H1 (cell line): ENCODE measurements at regions not wholly inside any gene's neighbourhood (a gene's known extent, or its start where the extent isn't known, plus 50 kb on each side); places are given as distances from the start of the nearest gene placed in this dataset.

Experiments used
- CTCF ChIA-PET: fragments of 300-600 bp; sonication (Branson Sonifier 250); formaldehyde crosslinking; loops from one replicate; lab custom pipeline; 2021; ENCODE audit not compliant: partially characterized antibody; lab: Charles Lee
- POLR2A ChIA-PET: fragments of 300-600 bp; sonication (Branson Sonifier 250); formaldehyde crosslinking; loops from one replicate; lab custom pipeline; 2021; ENCODE audit warnings: inconsistent platforms; ENCODE audit not compliant: partially characterized antibody; lab: Charles Lee
- DNase-seq, 2 experiments: peaks; one replicate each; pipeline versions ENCODE4 v3.0.0 to v3.0.0-alpha.2; 2010 to 2022; ENCODE audit warnings: low spot score in 2 of 2, low read depth in 1 of 2, mixed read lengths in 1 of 2
- FAIRE-seq: peaks from 2 replicates; lab custom pipeline; 2011; peaks lifted over from hg19 to GRCh38; lab: Jason Lieb, UNC
- H2AFZ ChIP-seq: 2 replicates; pipeline ENCODE4 v1.8.1; 2012; ENCODE audit warnings: low read length, inconsistent platforms
- H2AK5ac ChIP-seq: 2 replicates; pipeline ENCODE4 v1.6.1; 2013; ENCODE audit warnings: low read depth, low read length
- H2BK120ac ChIP-seq: replicated peaks from 2 replicates; pipeline ENCODE3; 2013; ENCODE audit warnings: low read depth, low read length, inconsistent platforms
- H2BK12ac ChIP-seq: 2 replicates; pipeline ENCODE4 v1.6.1; 2013; ENCODE audit warnings: low read depth, low read length
- H2BK15ac ChIP-seq: 2 replicates; pipeline ENCODE4 v1.6.1; 2013; ENCODE audit warnings: low read length
- H2BK20ac ChIP-seq: 2 replicates; pipeline ENCODE4 v1.6.1; 2013; ENCODE audit warnings: low read length
- H2BK5ac ChIP-seq: 2 replicates; pipeline ENCODE4 v1.6.1; 2013; ENCODE audit warnings: low read depth, low read length
- H3K14ac ChIP-seq: 2 replicates; pipeline ENCODE4 v1.6.1; 2013; ENCODE audit warnings: inconsistent platforms; ENCODE audit not compliant: insufficient read length
- H3K18ac ChIP-seq: 2 replicates; pipeline ENCODE4 v1.6.1; 2013; ENCODE audit warnings: low read length; ENCODE audit errors: extremely low read depth
- H3K23ac ChIP-seq: 2 replicates; pipeline ENCODE4 v1.6.1; 2013; ENCODE audit warnings: inconsistent platforms; ENCODE audit not compliant: insufficient read length
- H3K23me2 ChIP-seq: 2 replicates; pipeline ENCODE4 v1.6.1; 2013; ENCODE audit warnings: low read depth, low read length
- H3K27ac ChIP-seq: 2 replicates; pipeline ENCODE4 v1.6.1; 2011; ENCODE audit warnings: low read depth, low read length, inconsistent platforms
- H3K27me3 ChIP-seq, 4 experiments: replicated peaks in 1 of 4; 1 replicate in 1 of 4; 2 replicates in 3 of 4; pipeline versions ENCODE4 v1.6.1 to v1.8.1; 2011 to 2013; ENCODE audit warnings: low read length in 3 of 4, mild to moderate bottlenecking in 3 of 4, inconsistent platforms in 2 of 4, mixed read lengths in 2 of 4, moderate library complexity in 1 of 4; ENCODE audit not compliant: control insufficient read depth in 3 of 4, insufficient read depth in 3 of 4; ENCODE audit errors: extremely low read depth in 1 of 4
- H3K36me3 ChIP-seq, 4 experiments: 2 replicates each; pipeline versions ENCODE4 v1.6.1 to v1.8.1; 2011 to 2013; ENCODE audit warnings: mild to moderate bottlenecking in 4 of 4, low read length in 3 of 4, moderate library complexity in 2 of 4, control low read depth in 1 of 4, inconsistent platforms in 1 of 4; ENCODE audit not compliant: insufficient read depth in 4 of 4, control insufficient read depth in 2 of 4
- H3K4ac ChIP-seq: replicated peaks from 2 replicates; pipeline ENCODE3; 2013; ENCODE audit warnings: low read length, low read depth, mixed read lengths, inconsistent platforms; ENCODE audit not compliant: insufficient read length
- H3K4me1 ChIP-seq, 4 experiments: replicated peaks in 1 of 4; 1 replicate in 1 of 4; 2 replicates in 3 of 4; pipeline versions ENCODE4 v1.6.1 to v1.8.1; 2011 to 2013; ENCODE audit warnings: low read length in 3 of 4, inconsistent platforms in 2 of 4, mixed read lengths in 1 of 4; ENCODE audit not compliant: insufficient read depth in 4 of 4, control insufficient read depth in 3 of 4
- H3K4me2 ChIP-seq, 2 experiments: 2 replicates each; pipeline versions ENCODE4 v1.6.1 to v1.8.1; 2011 to 2013; ENCODE audit warnings: low read depth in 2 of 2, low read length in 2 of 2, control low read depth in 1 of 2, inconsistent platforms in 1 of 2, mild to moderate bottlenecking in 1 of 2; ENCODE audit not compliant: insufficient read depth in 1 of 2
- H3K4me3 ChIP-seq, 4 experiments: fragments of 200-600, 300-600 bp in 1 of 4; sonication (generic), shearing (Covaris generic), sonication (Bioruptor Twin) in 1 of 4; 2 replicates each; pipeline versions ENCODE4 v1.5.1 to v1.8.1; 2011 to 2016; ENCODE audit warnings: low read length in 4 of 4, low read depth in 3 of 4, control low read depth in 2 of 4, inconsistent platforms in 2 of 4, mild to moderate bottlenecking in 2 of 4, mixed read lengths in 1 of 4, moderate library complexity in 1 of 4; ENCODE audit not compliant: insufficient read depth in 2 of 4; ENCODE audit errors: extremely low read depth in 1 of 4
- H3K56ac ChIP-seq: replicated peaks from 2 replicates; pipeline ENCODE3; 2013; ENCODE audit warnings: low read depth, mild to moderate bottlenecking, mixed read lengths, low read length, inconsistent platforms; ENCODE audit not compliant: insufficient read length
- H3K79me1 ChIP-seq: 2 replicates; pipeline ENCODE4 v1.6.1; 2013; ENCODE audit warnings: low read depth, low read length, control low read depth
- H3K79me2 ChIP-seq, 2 experiments: 2 replicates each; pipeline versions ENCODE4 v1.6.1 to v1.8.1; 2012 to 2013; ENCODE audit warnings: low read length in 2 of 2, mild to moderate bottlenecking in 2 of 2, inconsistent platforms in 1 of 2; ENCODE audit not compliant: insufficient read depth in 2 of 2, control insufficient read depth in 1 of 2
- H3K9ac ChIP-seq, 4 experiments: replicated peaks in 1 of 4; 1 replicate in 1 of 4; 2 replicates in 3 of 4; pipeline versions ENCODE4 v1.6.1 to v1.8.1; 2011 to 2013; ENCODE audit warnings: low read depth in 3 of 4, low read length in 3 of 4, control low read depth in 2 of 4, mild to moderate bottlenecking in 2 of 4, moderate library complexity in 2 of 4, inconsistent platforms in 1 of 4; ENCODE audit errors: extremely low read depth in 1 of 4
- H3K9me3 ChIP-seq, 2 experiments: 2 replicates each; pipeline versions ENCODE4 v1.6.1 to v1.8.1; 2012 to 2013; ENCODE audit warnings: mild to moderate bottlenecking in 2 of 2, moderate library complexity in 2 of 2, control low read depth in 1 of 2, inconsistent platforms in 1 of 2, low read depth in 1 of 2, low read length in 1 of 2, mixed read lengths in 1 of 2; ENCODE audit not compliant: insufficient read depth in 2 of 2
- H4K20me1 ChIP-seq, 2 experiments: replicated peaks in 1 of 2; 2 replicates each; pipeline versions ENCODE3 to v1.8.1; 2011 to 2013; ENCODE audit warnings: inconsistent platforms in 2 of 2, low read length in 2 of 2, mild to moderate bottlenecking in 1 of 2; ENCODE audit not compliant: insufficient read depth in 2 of 2, control insufficient read depth in 1 of 2
- H4K5ac ChIP-seq: 2 replicates; pipeline ENCODE4 v1.6.1; 2013; ENCODE audit warnings: low read length, low read depth, mixed read lengths, inconsistent platforms; ENCODE audit not compliant: insufficient read length
- H4K8ac ChIP-seq: 2 replicates; pipeline ENCODE4 v1.8.0; 2013; ENCODE audit warnings: mild to moderate bottlenecking, moderate library complexity, low read length, inconsistent platforms; ENCODE audit not compliant: insufficient read depth; ENCODE audit errors: extremely low read depth
- H4K91ac ChIP-seq: replicated peaks from 2 replicates; pipeline ENCODE3; 2013; ENCODE audit warnings: low read length, mixed read lengths, inconsistent platforms; ENCODE audit not compliant: insufficient read length
- CBX5 ChIP-seq: fragments of 300-800, 300-1000 bp; sonication (generic); IDR thresholded peaks from 2 replicates; pipeline ENCODE4 v1.7.1; 2016; ENCODE audit warnings: antibody characterized with exemption, low read length, low read depth
- CEBPB ChIP-seq: IDR thresholded peaks from 2 replicates; pipeline ENCODE4 v1.6.1; 2012; ENCODE audit warnings: low read depth, low read length
- CHD2 ChIP-seq: IDR thresholded peaks from 2 replicates; pipeline ENCODE4 v1.6.1; 2012; ENCODE audit warnings: low read length, improper control_type of control experiment
- FOSL1 ChIP-seq: IDR thresholded peaks from 2 replicates; pipeline ENCODE4 v1.6.1; 2011; ENCODE audit warnings: mild to moderate bottlenecking, low read depth, low read length, moderate library complexity; ENCODE audit not compliant: insufficient read depth
- HDAC2 ChIP-seq, 2 experiments: fragments of 300-600 bp in 1 of 2; sonication (generic) in 1 of 2; IDR thresholded peaks; 2 replicates each; pipeline ENCODE4 v1.6.1; 2011 to 2012; ENCODE audit warnings: low read depth in 2 of 2, low read length in 2 of 2, mild to moderate bottlenecking in 2 of 2, moderate library complexity in 2 of 2, borderline replicate concordance in 1 of 2, inconsistent platforms in 1 of 2
- RAD21 ChIP-seq, 2 experiments: IDR thresholded peaks in 1 of 2; conservative IDR thresholded peaks in 1 of 2; 2 replicates each; pipeline ENCODE4 v1.6.1; 2011; ENCODE audit warnings: low read depth in 2 of 2, low read length in 2 of 2, improper control_type of control experiment in 1 of 2, inconsistent platforms in 1 of 2, mild to moderate bottlenecking in 1 of 2, moderate library complexity in 1 of 2
- SIN3A ChIP-seq, 2 experiments: IDR thresholded peaks in 1 of 2; conservative IDR thresholded peaks in 1 of 2; 2 replicates each; pipeline ENCODE4 v1.6.1; 2011 to 2012; ENCODE audit warnings: low read length in 2 of 2, improper control_type of control experiment in 1 of 2, low read depth in 1 of 2, mild to moderate bottlenecking in 1 of 2
- SIX5 ChIP-seq: IDR thresholded peaks from 2 replicates; pipeline ENCODE4 v1.6.1; 2011; ENCODE audit warnings: mild to moderate bottlenecking, low read depth, low read length
- SRF ChIP-seq: IDR thresholded peaks from 2 replicates; pipeline ENCODE4 v1.6.1; 2011; ENCODE audit warnings: mild to moderate bottlenecking, low read depth, low read length, moderate library complexity
- WGBS, 2 experiments: shearing (Covaris generic) in 1 of 2; methylation state at CpG; one replicate each; pipeline versions ENCODE4 v1.1.6 to v1.1.7; 2013 to 2015; ENCODE audit warnings: low lambda C conversion rate in 2 of 2, mixed read lengths in 2 of 2, inconsistent platforms in 1 of 2, low coverage in 1 of 2, missing lambda C conversion rate in 1 of 2; ENCODE audit not compliant: insufficient replicate concordance in 2 of 2, insufficient coverage in 1 of 2, insufficient read length in 1 of 2; ENCODE audit errors: extremely low coverage in 1 of 2, missing lambda C conversion rate in 1 of 2; 5-methylcytosine and 5-hydroxymethylcytosine counted together
- TF ChIP-seq, protein P1 (sequence below): IDR thresholded peaks from 2 replicates; pipeline ENCODE4 v1.6.1; 2011; ENCODE audit warnings: low read length, improper control_type of control experiment
- TF ChIP-seq, protein P2 (sequence below): IDR thresholded peaks from 2 replicates; pipeline ENCODE4 v1.6.1; 2012; ENCODE audit warnings: low read length, inconsistent platforms

DNA sequence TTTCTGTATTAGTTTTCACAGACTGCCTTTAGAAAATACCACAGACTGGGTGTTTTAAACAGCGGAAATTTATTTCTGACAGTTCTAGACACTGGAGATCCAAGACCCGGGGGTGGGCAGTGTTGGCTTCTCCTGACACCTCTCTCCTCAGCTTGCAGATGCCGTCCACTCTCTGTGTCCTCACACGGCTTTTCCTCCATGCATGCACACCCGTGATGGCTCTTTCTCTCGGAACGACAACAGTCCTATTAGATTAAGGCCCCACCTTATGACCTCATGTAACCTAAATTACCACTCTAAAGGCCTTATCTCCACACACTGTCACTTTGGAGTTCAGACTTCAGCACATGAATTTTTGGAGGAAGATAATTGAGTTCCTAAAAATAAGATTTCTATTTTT, 142.9 kb upstream of the VWC2 start:
- FAIRE-seq (no peak), DNase-seq (no peak)
- ChIA-PET CTCF (no interaction called here), POLR2A (no interaction called here)
- Histone ChIP-seq H4K91ac (no peak overlapping the region), H3K4me3 (no peak overlapping the region), H3K4me1 (peaks cover 0 to 4% (median 2%) of the 10 kb centered on the region in 4 experiments; a peak in 1 of 7 replicates), H3K27ac (no peak overlapping the region), H3K36me3 (no peaks in the 10 kb centered on the region), H3K18ac (no peak overlapping the region), H3K4me2 (no peak overlapping the region), H3K56ac (no peak overlapping the region), H3K4ac (no peak overlapping the region), H3K23ac (no peak overlapping the region), H3K79me2 (no peaks in the 10 kb centered on the region), H3K14ac (no peak overlapping the region), H2BK20ac (no peak overlapping the region), H4K20me1 (no peaks in the 10 kb centered on the region), H2BK120ac (no peak overlapping the region), H4K5ac (no peak overlapping the region), H4K8ac (no peak overlapping the region), H3K23me2 (peaks cover 3% of the 10 kb centered on the region; the same call in 1 of the 2 replicates), H3K27me3 (no peaks in the 10 kb centered on the region), H3K9me3 (no peaks in the 10 kb centered on the region), H2AK5ac (no peak overlapping the region), H3K9ac (no peak overlapping the region), H2BK15ac (no peak overlapping the region), H3K79me1 (no peaks in the 10 kb centered on the region), H2BK5ac (no peak overlapping the region), H2BK12ac (no peak overlapping the region), H2AFZ (no peak overlapping the region)
- 96% methylated on average over 7 of the region's 7 CpGs; no CpG with 5 or more reads in 1 of the 2 experiments for WGBS, 2 experiments
- TF ChIP-seq CEBPB (no peak), SIX5 (no peak), SRF (no peak), HDAC2 (IDR thresholded peaks at IDR 0.05; ENCODE audit: borderline replicate concordance in 1 of 2, low read depth in 2 of 2, low read length in 2 of 2) (no peak), RAD21 (IDR thresholded peaks at IDR 0.05 in 1 of 2, conservative IDR thresholded peaks at IDR 0.05 in 1 of 2; ENCODE audit: low read depth in 2 of 2, low read length in 2 of 2) (no peak), FOSL1 (no peak), CBX5 (no peak), SIN3A (conservative IDR thresholded peaks at IDR 0.05 in 1 of 2, IDR thresholded peaks at IDR 0.05 in 1 of 2; ENCODE audit: low read depth in 1 of 2, low read length in 2 of 2) (no peak), CHD2 (no peak)
- TF ChIP-seq, protein P1, sequence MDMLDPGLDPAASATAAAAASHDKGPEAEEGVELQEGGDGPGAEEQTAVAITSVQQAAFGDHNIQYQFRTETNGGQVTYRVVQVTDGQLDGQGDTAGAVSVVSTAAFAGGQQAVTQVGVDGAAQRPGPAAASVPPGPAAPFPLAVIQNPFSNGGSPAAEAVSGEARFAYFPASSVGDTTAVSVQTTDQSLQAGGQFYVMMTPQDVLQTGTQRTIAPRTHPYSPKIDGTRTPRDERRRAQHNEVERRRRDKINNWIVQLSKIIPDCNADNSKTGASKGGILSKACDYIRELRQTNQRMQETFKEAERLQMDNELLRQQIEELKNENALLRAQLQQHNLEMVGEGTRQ: no peak
- TF ChIP-seq, protein P2, sequence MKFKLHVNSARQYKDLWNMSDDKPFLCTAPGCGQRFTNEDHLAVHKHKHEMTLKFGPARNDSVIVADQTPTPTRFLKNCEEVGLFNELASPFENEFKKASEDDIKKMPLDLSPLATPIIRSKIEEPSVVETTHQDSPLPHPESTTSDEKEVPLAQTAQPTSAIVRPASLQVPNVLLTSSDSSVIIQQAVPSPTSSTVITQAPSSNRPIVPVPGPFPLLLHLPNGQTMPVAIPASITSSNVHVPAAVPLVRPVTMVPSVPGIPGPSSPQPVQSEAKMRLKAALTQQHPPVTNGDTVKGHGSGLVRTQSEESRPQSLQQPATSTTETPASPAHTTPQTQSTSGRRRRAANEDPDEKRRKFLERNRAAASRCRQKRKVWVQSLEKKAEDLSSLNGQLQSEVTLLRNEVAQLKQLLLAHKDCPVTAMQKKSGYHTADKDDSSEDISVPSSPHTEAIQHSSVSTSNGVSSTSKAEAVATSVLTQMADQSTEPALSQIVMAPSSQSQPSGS: no peak
